ENCODE measurements at regions not wholly inside any gene's neighbourhood (a gene's known extent, or its start where the extent isn't known, plus 50 kb on each side); places are given as distances from the start of the nearest gene placed in this dataset.
"Not testable (repeated sequence)": the region's sequence is repeated elsewhere in the genome, so short reads cannot be mapped to it uniquely, and the experiment has no call there.

- not testable (repeated sequence) for DNase-seq
Observed at GRCh38 chr3:166684077-166684476, 696.0 kb downstream of the ZBBX start.

- DNase-seq, result no peak
Observed at GRCh38 chr3:166669781-166670180, 710.3 kb downstream of the ZBBX start.

- DNase-seq, result no peak
Observed at GRCh38 chr3:166663194-166663593, 716.9 kb downstream of the ZBBX start.

- DNase-seq, result no peak
Observed at GRCh38 chr3:166661621-166662020, 718.5 kb downstream of the ZBBX start.

- no peak for DNase-seq
Observed at GRCh38 chr3:166660962-166661361, 719.1 kb downstream of the ZBBX start.

- DNase-seq, result no peak
Observed at GRCh38 chr3:166637984-166638530, 742.0 kb downstream of the ZBBX start.

- DNase-seq, result no peak
Observed at GRCh38 chr3:166634091-166634746, 745.9 kb downstream of the ZBBX start.

GRCh38 chr3:166630190-166630589, 749.9 kb downstream of the ZBBX start:
- DNase-seq, result no peak

GRCh38 chr3:166613365-166613764, 766.7 kb downstream of the ZBBX start:
- DNase-seq, result no peak

- DNase-seq, result not testable (repeated sequence)
Observed at GRCh38 chr3:166612761-166613160, 767.3 kb downstream of the ZBBX start.

GRCh38 chr3:166607933-166608521, 770.8 kb upstream of the BCHE start:
- DNase-seq, result no peak

GRCh38 chr3:166606988-166607387, 769.8 kb upstream of the BCHE start:
- no peak for DNase-seq

- no peak for DNase-seq
Observed at GRCh38 chr3:166593776-166594175, 756.6 kb upstream of the BCHE start.

- no peak for DNase-seq
Observed at GRCh38 chr3:166582236-166582635, 745.0 kb upstream of the BCHE start.

GRCh38 chr3:166580561-166580960, 743.3 kb upstream of the BCHE start:
- no peak for DNase-seq

- DNase-seq, result no peak
Observed at GRCh38 chr3:166575161-166575560, 737.9 kb upstream of the BCHE start.

- DNase-seq, result not testable (repeated sequence)
Observed at GRCh38 chr3:166571686-166572085, 734.5 kb upstream of the BCHE start.

GRCh38 chr3:166570102-166570501, 732.9 kb upstream of the BCHE start:
- no peak for DNase-seq

GRCh38 chr3:166569589-166569988, 732.4 kb upstream of the BCHE start:
- DNase-seq, result no peak

GRCh38 chr3:166560253-166560652, 723.0 kb upstream of the BCHE start:
- no peak for DNase-seq

GRCh38 chr3:166556955-166557354, 719.7 kb upstream of the BCHE start:
- no peak for DNase-seq

- DNase-seq, result no peak
Observed at GRCh38 chr3:166554023-166554422, 716.8 kb upstream of the BCHE start.

GRCh38 chr3:166533740-166534139, 696.5 kb upstream of the BCHE start:
- no peak for DNase-seq
